ENCODE measurements at regions not wholly inside any gene's neighbourhood (a gene's known extent, or its start where the extent isn't known, plus 50 kb on each side); places are given as distances from the start of the nearest gene placed in this dataset.

DNA sequence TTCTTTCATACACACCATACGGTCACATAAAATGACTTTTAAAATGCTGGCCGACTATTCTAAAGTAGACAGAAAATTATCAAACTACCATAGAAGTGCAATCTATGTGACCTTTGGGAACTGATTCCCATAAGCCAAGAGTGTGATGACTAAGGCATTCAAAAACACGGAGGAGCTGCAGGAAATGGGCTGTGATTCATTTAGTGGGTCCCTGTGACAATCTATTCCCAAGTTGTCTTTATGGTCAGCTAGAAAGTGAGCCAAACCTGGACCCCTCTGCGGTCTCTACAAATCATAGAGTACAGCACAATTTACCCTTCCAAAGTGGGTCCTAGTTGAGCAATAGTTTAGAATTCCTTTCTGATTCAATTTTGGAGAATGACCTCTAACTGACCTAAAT is 251.5 kb upstream of the CBLB start:
- H3K4me3 ChIP-seq (ENCODE audit: low read depth in 1 of 2, low read length in 2 of 2), result no peak overlapping the region
- no peaks in the 10 kb centered on the region for H3K9me3 ChIP-seq (ENCODE audit: control insufficient read depth in 1 of 2, low read length in 2 of 2)
- H3K4me1 ChIP-seq (ENCODE audit: control insufficient read depth in 1 of 2, insufficient read depth in 2 of 2, low read length in 2 of 2), result no peaks in the 10 kb centered on the region
- H3K27ac ChIP-seq (ENCODE audit: low read length), result no peak overlapping the region
- no peaks in the 10 kb centered on the region for H3K36me3 ChIP-seq (ENCODE audit: control insufficient read depth in 1 of 2, insufficient read depth in 2 of 2, low read length in 2 of 2)
- no peaks in the 10 kb centered on the region for H3K27me3 ChIP-seq (ENCODE audit: low read depth, low read length)

DNA sequence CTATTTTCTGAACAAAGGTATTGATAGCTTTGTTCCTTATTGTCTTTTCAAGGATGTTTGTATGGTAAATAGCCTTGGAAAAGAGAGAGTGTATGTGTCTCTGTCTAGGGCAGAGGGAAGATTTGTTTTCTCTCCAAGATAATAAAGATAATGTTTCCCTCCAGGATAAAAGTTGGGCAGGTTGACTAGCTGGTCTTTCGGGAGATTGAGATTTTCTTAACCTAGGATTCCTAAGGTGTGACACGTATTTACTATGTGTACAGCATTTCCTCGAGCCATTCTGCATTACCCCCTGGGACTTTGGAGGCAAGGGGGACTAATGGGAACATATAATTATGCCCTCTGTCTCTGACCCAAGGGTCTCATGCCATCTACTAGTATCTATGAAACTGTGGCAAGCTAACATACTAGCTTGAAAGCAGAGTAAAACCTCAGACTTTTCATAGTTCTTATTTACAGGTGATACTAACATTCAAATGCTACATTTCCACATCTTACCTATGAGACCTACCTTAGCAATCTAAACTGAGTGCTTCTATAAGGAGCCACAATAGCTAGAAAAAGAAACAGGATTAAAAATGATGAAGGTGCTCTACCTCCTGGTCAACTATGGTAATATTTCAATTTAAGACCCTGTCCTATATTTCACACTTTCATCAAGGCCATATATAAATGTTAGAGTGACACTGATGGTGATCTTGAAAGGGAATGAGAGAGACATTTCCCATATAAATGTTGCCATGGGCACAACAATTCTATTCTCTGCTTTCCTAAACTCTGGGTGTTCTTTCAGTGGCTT is 252.9 kb upstream of the CBLB start:
- Histone ChIP-seq H3K4me3 (ENCODE audit: low read depth in 1 of 2, low read length in 2 of 2) (no peak overlapping the region), H3K36me3 (ENCODE audit: control insufficient read depth in 1 of 2, insufficient read depth in 2 of 2, low read length in 2 of 2) (no peaks in the 10 kb centered on the region), H3K27me3 (ENCODE audit: low read depth, low read length) (no peaks in the 10 kb centered on the region), H3K4me1 (ENCODE audit: control insufficient read depth in 1 of 2, insufficient read depth in 2 of 2, low read length in 2 of 2) (peaks cover 0 to 4% of the 10 kb centered on the region in 2 donors), H3K9me3 (ENCODE audit: control insufficient read depth in 1 of 2, low read length in 2 of 2) (no peaks in the 10 kb centered on the region), H3K27ac (ENCODE audit: low read length) (no peak overlapping the region)

DNA sequence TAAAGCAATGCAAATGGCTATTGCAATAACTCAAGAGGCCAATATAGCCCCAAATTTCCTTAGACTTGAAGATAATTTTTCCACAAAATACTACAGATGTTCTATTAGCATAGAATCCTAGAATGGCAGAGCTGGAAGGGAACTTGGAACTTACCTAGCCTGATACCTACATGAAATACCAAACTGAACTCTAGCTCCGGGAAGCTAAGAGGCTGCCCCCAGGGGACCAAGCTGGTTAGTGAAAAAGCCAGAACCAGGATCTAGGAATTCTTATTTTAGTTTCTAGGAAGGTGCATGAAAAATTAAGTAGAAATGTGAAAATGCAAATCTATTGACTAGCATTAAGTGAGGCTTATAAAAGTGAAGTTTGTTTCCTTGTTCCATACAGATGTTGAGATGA is 256.0 kb upstream of the CBLB start:
- Histone ChIP-seq H3K4me1 (ENCODE audit: control insufficient read depth in 1 of 2, insufficient read depth in 2 of 2, low read length in 2 of 2) (peaks cover 0 to 4% of the 10 kb centered on the region in 2 donors), H3K27ac (ENCODE audit: low read length) (no peak overlapping the region), H3K27me3 (ENCODE audit: low read depth, low read length) (no peaks in the 10 kb centered on the region), H3K4me3 (ENCODE audit: low read depth in 1 of 2, low read length in 2 of 2) (no peak overlapping the region), H3K9me3 (ENCODE audit: control insufficient read depth in 1 of 2, low read length in 2 of 2) (no peaks in the 10 kb centered on the region), H3K36me3 (ENCODE audit: control insufficient read depth in 1 of 2, insufficient read depth in 2 of 2, low read length in 2 of 2) (no peaks in the 10 kb centered on the region)

- Histone ChIP-seq H3K9me3 (ENCODE audit: control insufficient read depth in 1 of 2, low read length in 2 of 2) (no peaks in the 10 kb centered on the region), H3K4me3 (ENCODE audit: low read depth in 1 of 2, low read length in 2 of 2) (no peak overlapping the region), H3K4me1 (ENCODE audit: control insufficient read depth in 1 of 2, insufficient read depth in 2 of 2, low read length in 2 of 2) (peaks cover 0 to 4% of the 10 kb centered on the region in 2 donors), H3K27ac (ENCODE audit: low read length) (no peak overlapping the region), H3K36me3 (ENCODE audit: control insufficient read depth in 1 of 2, insufficient read depth in 2 of 2, low read length in 2 of 2) (no peaks in the 10 kb centered on the region), H3K27me3 (ENCODE audit: low read depth, low read length) (no peaks in the 10 kb centered on the region)
These were observed 256.5 kb upstream of the CBLB start for GRCh38 chr3:106125321-106125720.

- no peak overlapping the region for H3K4me3 ChIP-seq (ENCODE audit: low read depth in 1 of 2, low read length in 2 of 2)
- H3K36me3 ChIP-seq (ENCODE audit: control insufficient read depth in 1 of 2, insufficient read depth in 2 of 2, low read length in 2 of 2), result no peaks in the 10 kb centered on the region
- no peaks in the 10 kb centered on the region for H3K27me3 ChIP-seq (ENCODE audit: low read depth, low read length)
- H3K9me3 ChIP-seq (ENCODE audit: control insufficient read depth in 1 of 2, low read length in 2 of 2), result no peaks in the 10 kb centered on the region
- H3K4me1 ChIP-seq (ENCODE audit: control insufficient read depth in 1 of 2, insufficient read depth in 2 of 2, low read length in 2 of 2), result peaks cover 3 to 4% of the 10 kb centered on the region in 2 donors
- H3K27ac ChIP-seq (ENCODE audit: low read length), result no peak overlapping the region
These were observed 257.4 kb upstream of the CBLB start for GRCh38 chr3:106126067-106126845.

GRCh38 chr3:106126846-106127235 is 258.0 kb upstream of the CBLB start:
- Histone ChIP-seq H3K4me1 (ENCODE audit: control insufficient read depth in 1 of 2, insufficient read depth in 2 of 2, low read length in 2 of 2) (peaks cover 3 to 4% of the 10 kb centered on the region in 2 donors), H3K36me3 (ENCODE audit: control insufficient read depth in 1 of 2, insufficient read depth in 2 of 2, low read length in 2 of 2) (no peaks in the 10 kb centered on the region), H3K27ac (ENCODE audit: low read length) (no peak overlapping the region), H3K27me3 (ENCODE audit: low read depth, low read length) (no peaks in the 10 kb centered on the region), H3K9me3 (ENCODE audit: control insufficient read depth in 1 of 2, low read length in 2 of 2) (no peaks in the 10 kb centered on the region), H3K4me3 (ENCODE audit: low read depth in 1 of 2, low read length in 2 of 2) (no peak overlapping the region)

DNA sequence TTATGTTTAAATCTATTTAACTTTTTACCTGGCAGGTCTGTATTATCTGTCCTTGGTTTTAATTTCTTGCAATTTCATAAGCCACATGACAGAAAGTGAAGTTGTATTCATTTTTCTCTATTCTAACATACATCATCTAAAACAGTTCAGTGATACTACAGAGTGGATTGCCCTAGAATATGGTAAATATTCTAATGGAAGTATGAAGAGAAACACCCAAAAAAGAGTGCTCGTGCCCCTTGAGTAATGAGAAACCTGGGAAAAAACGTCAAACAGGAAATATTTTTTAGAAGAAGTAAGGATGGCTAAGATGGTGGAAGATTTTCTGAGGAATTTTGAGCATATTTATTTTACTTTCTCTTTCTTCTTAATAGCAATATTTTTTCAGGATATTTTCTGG is 261.1 kb upstream of the CBLB start:
- Histone ChIP-seq H3K4me1 (ENCODE audit: control insufficient read depth in 1 of 2, insufficient read depth in 2 of 2, low read length in 2 of 2) (peaks cover 3 to 4% of the 10 kb centered on the region in 2 donors), H3K27ac (ENCODE audit: low read length) (no peak overlapping the region), H3K9me3 (ENCODE audit: control insufficient read depth in 1 of 2, low read length in 2 of 2) (no peaks in the 10 kb centered on the region), H3K36me3 (ENCODE audit: control insufficient read depth in 1 of 2, insufficient read depth in 2 of 2, low read length in 2 of 2) (no peaks in the 10 kb centered on the region), H3K27me3 (ENCODE audit: low read depth, low read length) (no peaks in the 10 kb centered on the region), H3K4me3 (ENCODE audit: low read depth in 1 of 2, low read length in 2 of 2) (no peak overlapping the region)

- Histone ChIP-seq H3K9me3 (ENCODE audit: control insufficient read depth in 1 of 2, low read length in 2 of 2) (no peaks in the 10 kb centered on the region), H3K36me3 (ENCODE audit: control insufficient read depth in 1 of 2, insufficient read depth in 2 of 2, low read length in 2 of 2) (no peaks in the 10 kb centered on the region), H3K4me3 (ENCODE audit: low read depth in 1 of 2, low read length in 2 of 2) (no peak overlapping the region), H3K27ac (ENCODE audit: low read length) (no peak overlapping the region), H3K27me3 (ENCODE audit: low read depth, low read length) (no peaks in the 10 kb centered on the region), H3K4me1 (ENCODE audit: control insufficient read depth in 1 of 2, insufficient read depth in 2 of 2, low read length in 2 of 2) (peaks cover 3 to 4% of the 10 kb centered on the region in 2 donors)
These were observed 261.8 kb upstream of the CBLB start for GRCh38 chr3:106130384-106131198.

GRCh38 chr3:106135451-106136160 is 266.8 kb upstream of the CBLB start:
- H3K9me3 ChIP-seq (ENCODE audit: control insufficient read depth in 1 of 2, low read length in 2 of 2), result no peaks in the 10 kb centered on the region
- H3K27ac ChIP-seq (ENCODE audit: low read length), result no peak overlapping the region
- H3K4me1 ChIP-seq (ENCODE audit: control insufficient read depth in 1 of 2, insufficient read depth in 2 of 2, low read length in 2 of 2), result peaks cover 0 to 3% of the 10 kb centered on the region in 2 donors
- no peaks in the 10 kb centered on the region for H3K36me3 ChIP-seq (ENCODE audit: control insufficient read depth in 1 of 2, insufficient read depth in 2 of 2, low read length in 2 of 2)
- no peak overlapping the region for H3K4me3 ChIP-seq (ENCODE audit: low read depth in 1 of 2, low read length in 2 of 2)
- no peaks in the 10 kb centered on the region for H3K27me3 ChIP-seq (ENCODE audit: low read depth, low read length)

DNA sequence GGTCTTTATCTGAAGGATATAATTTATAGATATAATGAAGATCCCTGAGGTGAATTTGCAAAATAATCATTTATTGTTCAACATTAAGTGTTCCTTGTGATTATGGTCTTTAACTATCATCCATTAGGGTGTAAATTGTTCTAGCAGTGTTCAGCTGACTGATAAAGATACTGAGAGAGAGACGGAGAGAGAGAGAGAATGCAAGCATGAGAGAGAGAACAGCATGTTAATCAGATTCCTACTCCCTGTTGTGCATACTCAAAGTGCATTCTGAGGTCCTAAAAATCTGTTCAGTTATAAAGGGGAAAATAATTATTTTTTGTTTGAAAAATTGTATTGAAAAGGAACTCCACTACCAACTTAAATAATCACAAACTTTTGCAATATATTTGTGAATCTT is 271.0 kb upstream of the CBLB start:
- H3K4me3 ChIP-seq (ENCODE audit: low read depth in 1 of 2, low read length in 2 of 2), result no peak overlapping the region
- H3K9me3 ChIP-seq (ENCODE audit: control insufficient read depth in 1 of 2, low read length in 2 of 2), result no peaks in the 10 kb centered on the region
- H3K27me3 ChIP-seq (ENCODE audit: low read depth, low read length), result no peaks in the 10 kb centered on the region
- H3K4me1 ChIP-seq (ENCODE audit: control insufficient read depth in 1 of 2, insufficient read depth in 2 of 2, low read length in 2 of 2), result no peaks in the 10 kb centered on the region
- no peak overlapping the region for H3K27ac ChIP-seq (ENCODE audit: low read length)
- no peaks in the 10 kb centered on the region for H3K36me3 ChIP-seq (ENCODE audit: control insufficient read depth in 1 of 2, insufficient read depth in 2 of 2, low read length in 2 of 2)

GRCh38 chr3:106140431-106140830 is 271.6 kb upstream of the CBLB start:
- Histone ChIP-seq H3K9me3 (ENCODE audit: control insufficient read depth in 1 of 2, low read length in 2 of 2) (no peaks in the 10 kb centered on the region), H3K27me3 (ENCODE audit: low read depth, low read length) (no peaks in the 10 kb centered on the region), H3K4me3 (ENCODE audit: low read depth in 1 of 2, low read length in 2 of 2) (no peak overlapping the region), H3K36me3 (ENCODE audit: control insufficient read depth in 1 of 2, insufficient read depth in 2 of 2, low read length in 2 of 2) (no peaks in the 10 kb centered on the region), H3K27ac (ENCODE audit: low read length) (no peak overlapping the region), H3K4me1 (ENCODE audit: control insufficient read depth in 1 of 2, insufficient read depth in 2 of 2, low read length in 2 of 2) (no peaks in the 10 kb centered on the region)
